ENCODE measurements at regions not wholly inside any gene's neighbourhood (a gene's known extent, or its start where the extent isn't known, plus 50 kb on each side); places are given as distances from the start of the nearest gene placed in this dataset.

- no peak for DNase-seq
Measured at GRCh38 chr13:38520041-38520440, 166.8 kb upstream of the FREM2 start.

- no peak for DNase-seq
Measured at GRCh38 chr13:38527140-38527539, 159.7 kb upstream of the FREM2 start.

- no peak for DNase-seq
Measured at GRCh38 chr13:38528986-38529385, 157.9 kb upstream of the FREM2 start.

GRCh38 chr13:38530492-38530891, 156.4 kb upstream of the FREM2 start:
- peak; percentile 40 for DNase-seq

GRCh38 chr13:38535261-38535660, 151.6 kb upstream of the FREM2 start:
- no peak for DNase-seq

- no peak for DNase-seq
Measured at GRCh38 chr13:38537051-38537450, 149.8 kb upstream of the FREM2 start.

- DNase-seq: no peak
Measured at GRCh38 chr13:38538422-38538821, 148.5 kb upstream of the FREM2 start.

GRCh38 chr13:38539632-38540031, 147.2 kb upstream of the FREM2 start:
- no peak for DNase-seq

- no peak for DNase-seq
Measured at GRCh38 chr13:38542601-38543000, 144.3 kb upstream of the FREM2 start.

GRCh38 chr13:38543561-38543960, 143.3 kb upstream of the FREM2 start:
- peak; percentile 25 for DNase-seq

- no peak for DNase-seq
Measured at GRCh38 chr13:38563739-38564138, 123.1 kb upstream of the FREM2 start.

- no peak for DNase-seq
Measured at GRCh38 chr13:38564256-38565150, 122.4 kb upstream of the FREM2 start.

- no peak for DNase-seq
Measured at GRCh38 chr13:38566023-38566422, 120.9 kb upstream of the FREM2 start.

GRCh38 chr13:38566519-38566918, 120.4 kb upstream of the FREM2 start:
- peak; percentile 9 for DNase-seq

GRCh38 chr13:38570706-38571105, 116.2 kb upstream of the FREM2 start:
- DNase-seq: no peak

- no peak for DNase-seq
Measured at GRCh38 chr13:38575427-38575826, 111.5 kb upstream of the FREM2 start.

- no peak for DNase-seq
Measured at GRCh38 chr13:38577048-38577447, 109.8 kb upstream of the FREM2 start.

- peak; percentile 50 for DNase-seq
Measured at GRCh38 chr13:38582133-38582532, 104.7 kb upstream of the FREM2 start.

GRCh38 chr13:38590230-38590629, 96.6 kb upstream of the FREM2 start:
- no peak for DNase-seq

- DNase-seq: no peak
Measured at GRCh38 chr13:38590796-38591507, 95.9 kb upstream of the FREM2 start.

- DNase-seq: peak; percentile 2
Measured at GRCh38 chr13:38602266-38602665, 84.6 kb upstream of the FREM2 start.

GRCh38 chr13:38606699-38607535, 80.0 kb upstream of the FREM2 start:
- DNase-seq: no peak

- DNase-seq: no peak
Measured at GRCh38 chr13:38617936-38618335, 68.9 kb upstream of the FREM2 start.
